ENCODE measurements at regions not wholly inside any gene's neighbourhood (a gene's known extent, or its start where the extent isn't known, plus 50 kb on each side); places are given as distances from the start of the nearest gene placed in this dataset.

GRCh38 chr3:20516311-20516710, 330.3 kb upstream of the SGO1 start:
- no peak for TF ChIP-seq CTCF (conservative IDR thresholded peaks at IDR 0.05; ENCODE audit: low read length)
- TF ChIP-seq EZH2phosphoT487 (IDR thresholded peaks at IDR 0.05; ENCODE audit: borderline replicate concordance): no peak

Data from Loucy (cell line).